ENCODE measurements at regions not wholly inside any gene's neighbourhood (a gene's known extent, or its start where the extent isn't known, plus 50 kb on each side); places are given as distances from the start of the nearest gene placed in this dataset.
A peak's percentile ranks its signal among the peaks of the same experiment; 100 is the strongest.

DNA sequence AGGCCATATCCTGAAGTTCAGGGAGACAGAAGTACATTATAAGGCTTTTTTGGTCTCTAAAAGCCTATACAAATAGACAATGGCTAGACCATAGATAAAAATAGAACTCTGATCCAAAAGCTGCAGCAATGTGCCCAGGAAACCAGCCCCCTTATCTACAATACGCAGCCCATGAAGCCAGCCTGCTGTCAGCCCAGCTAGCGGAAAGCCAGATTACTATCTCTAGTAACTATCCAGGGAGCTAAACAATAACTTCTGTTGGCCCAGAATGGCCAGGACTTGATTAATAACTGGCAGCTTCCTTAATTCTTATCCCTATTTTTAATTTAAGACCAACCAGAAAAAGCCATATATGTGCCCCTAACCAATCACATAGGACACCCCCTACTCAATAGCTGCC, 160.4 kb upstream of the SMLR1 start:
- 0 out of 2 replicates have a peak, but pooled peaks cover 9% of the 10 kb centered on the region for H3K36me3 Mint-ChIP-seq (ENCODE audit: low read depth)
- no peak for DNase-seq
- H3K9me3 Mint-ChIP-seq = no peaks in the 10 kb centered on the region
- H3K4me3 Mint-ChIP-seq = no peak overlapping the region
- peaks cover 2% of the 10 kb centered on the region; the same call in 1 of the 2 replicates for H3K27me3 Mint-ChIP-seq (ENCODE audit: insufficient read depth)
- peaks cover 25% of the 10 kb centered on the region for H3K4me1 Mint-ChIP-seq (ENCODE audit: low read depth)
- TF ChIP-seq, protein P1, sequence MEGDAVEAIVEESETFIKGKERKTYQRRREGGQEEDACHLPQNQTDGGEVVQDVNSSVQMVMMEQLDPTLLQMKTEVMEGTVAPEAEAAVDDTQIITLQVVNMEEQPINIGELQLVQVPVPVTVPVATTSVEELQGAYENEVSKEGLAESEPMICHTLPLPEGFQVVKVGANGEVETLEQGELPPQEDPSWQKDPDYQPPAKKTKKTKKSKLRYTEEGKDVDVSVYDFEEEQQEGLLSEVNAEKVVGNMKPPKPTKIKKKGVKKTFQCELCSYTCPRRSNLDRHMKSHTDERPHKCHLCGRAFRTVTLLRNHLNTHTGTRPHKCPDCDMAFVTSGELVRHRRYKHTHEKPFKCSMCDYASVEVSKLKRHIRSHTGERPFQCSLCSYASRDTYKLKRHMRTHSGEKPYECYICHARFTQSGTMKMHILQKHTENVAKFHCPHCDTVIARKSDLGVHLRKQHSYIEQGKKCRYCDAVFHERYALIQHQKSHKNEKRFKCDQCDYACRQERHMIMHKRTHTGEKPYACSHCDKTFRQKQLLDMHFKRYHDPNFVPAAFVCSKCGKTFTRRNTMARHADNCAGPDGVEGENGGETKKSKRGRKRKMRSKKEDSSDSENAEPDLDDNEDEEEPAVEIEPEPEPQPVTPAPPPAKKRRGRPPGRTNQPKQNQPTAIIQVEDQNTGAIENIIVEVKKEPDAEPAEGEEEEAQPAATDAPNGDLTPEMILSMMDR (IDR thresholded peaks at IDR 0.05) = no peak
- no peak overlapping the region for H3K27ac Mint-ChIP-seq

- no peak overlapping the region for H3K27ac Mint-ChIP-seq
- peaks cover 14% of the 10 kb centered on the region; the same call in 1 of the 2 replicates for H3K36me3 Mint-ChIP-seq (ENCODE audit: low read depth)
- H3K4me1 Mint-ChIP-seq (ENCODE audit: low read depth) = peaks cover 33% of the 10 kb centered on the region
- peaks cover 2% of the 10 kb centered on the region; the same call in 1 of the 2 replicates for H3K27me3 Mint-ChIP-seq (ENCODE audit: insufficient read depth)
- TF ChIP-seq, protein P1 (IDR thresholded peaks at IDR 0.05) = no peak
- DNase-seq = no peak
- no peak overlapping the region for H3K4me3 Mint-ChIP-seq
- H3K9me3 Mint-ChIP-seq = no peaks in the 10 kb centered on the region
These were observed 157.1 kb upstream of the SMLR1 start for GRCh38 chr6:130670142-130670541.

GRCh38 chr6:130671119-130671518, 156.1 kb upstream of the SMLR1 start:
- peak overlapping the region; percentile 92 for H3K27ac Mint-ChIP-seq
- peak overlapping the region; percentile 56 for H3K4me3 Mint-ChIP-seq
- H3K4me1 Mint-ChIP-seq (ENCODE audit: low read depth) = peaks cover 40% of the 10 kb centered on the region
- DNase-seq = peak; percentile 42
- H3K36me3 Mint-ChIP-seq (ENCODE audit: low read depth) = peaks cover 14% of the 10 kb centered on the region; the same call in 1 of the 2 replicates
- TF ChIP-seq, protein P1 (IDR thresholded peaks at IDR 0.05) = no peak
- peaks cover 2% of the 10 kb centered on the region; the same call in 1 of the 2 replicates for H3K27me3 Mint-ChIP-seq (ENCODE audit: insufficient read depth)
- no peaks in the 10 kb centered on the region for H3K9me3 Mint-ChIP-seq

- peaks cover 14% of the 10 kb centered on the region; the same call in 1 of the 2 replicates for H3K36me3 Mint-ChIP-seq (ENCODE audit: low read depth)
- H3K9me3 Mint-ChIP-seq = no peaks in the 10 kb centered on the region
- H3K27me3 Mint-ChIP-seq (ENCODE audit: insufficient read depth) = peaks cover 2% of the 10 kb centered on the region; the same call in 1 of the 2 replicates
- no peak for DNase-seq
- H3K27ac Mint-ChIP-seq = peak overlapping the region; percentile 92
- TF ChIP-seq, protein P1 (IDR thresholded peaks at IDR 0.05) = no peak
- H3K4me1 Mint-ChIP-seq (ENCODE audit: low read depth) = peaks cover 45% of the 10 kb centered on the region
- H3K4me3 Mint-ChIP-seq = peak overlapping the region; percentile 56
These were observed 155.6 kb upstream of the SMLR1 start for GRCh38 chr6:130671577-130671976.

GRCh38 chr6:130672153-130672552, 155.1 kb upstream of the SMLR1 start:
- Mint-ChIP-seq H3K27me3 (ENCODE audit: insufficient read depth) (peaks cover 2% of the 10 kb centered on the region; the same call in 1 of the 2 replicates), H3K27ac (peak overlapping the region; percentile 92; the same call in 1 of the 2 replicates)
- TF ChIP-seq, protein P1 (IDR thresholded peaks at IDR 0.05) = no peak

More at GRCh38 chr6:130672153-130672552, 155.1 kb upstream of the SMLR1 start:
- Mint-ChIP-seq H3K4me3 (no peak overlapping the region), H3K4me1 (ENCODE audit: low read depth) (peaks cover 51% of the 10 kb centered on the region), H3K36me3 (ENCODE audit: low read depth) (peaks cover 19% of the 10 kb centered on the region), H3K9me3 (peaks cover 4% of the 10 kb centered on the region)
- DNase-seq = no peak
